ENCODE measurements at regions not wholly inside any gene's neighbourhood (a gene's known extent, or its start where the extent isn't known, plus 50 kb on each side); places are given as distances from the start of the nearest gene placed in this dataset.

DNA sequence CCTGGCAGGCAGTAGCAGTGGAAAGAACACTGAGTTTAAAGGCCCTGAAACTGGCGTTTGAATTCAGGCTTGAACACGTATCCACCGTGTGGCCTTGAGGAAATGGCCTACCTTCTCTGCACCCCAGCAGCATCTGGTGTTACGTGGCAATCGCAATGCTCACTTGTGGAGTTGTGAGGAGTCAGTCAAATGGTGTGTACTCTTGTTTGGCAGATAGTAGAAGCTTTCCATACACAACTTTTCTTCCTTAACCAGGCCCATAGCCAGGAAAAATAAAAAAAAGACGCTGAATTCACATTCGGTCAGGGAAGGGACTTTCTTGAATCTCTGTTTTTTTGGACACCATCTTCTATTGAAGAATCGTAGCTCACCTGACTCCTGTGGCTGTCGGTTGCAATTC, 1101.5 kb upstream of the KLHL29 start:
- ChIA-PET POLR2A (no interaction called here), CTCF (no interaction called here)
- ATAC-seq (no peak), FAIRE-seq (no peak), DNase-seq (ENCODE audit: low read depth in 1 of 2, low spot score in 1 of 2) (no peak)
- Histone ChIP-seq H3K4me2 (no peak overlapping the region), H3K4me1 (no peaks in the 10 kb centered on the region), H3K27ac (no peak overlapping the region), H3K9me3 (no peaks in the 10 kb centered on the region), H3K4me3 (no peak overlapping the region)
- 7% methylated on average over 9 of the region's 9 CpGs for WGBS (ENCODE audit: missing lambda C conversion rate)
- TF ChIP-seq, protein P1, sequence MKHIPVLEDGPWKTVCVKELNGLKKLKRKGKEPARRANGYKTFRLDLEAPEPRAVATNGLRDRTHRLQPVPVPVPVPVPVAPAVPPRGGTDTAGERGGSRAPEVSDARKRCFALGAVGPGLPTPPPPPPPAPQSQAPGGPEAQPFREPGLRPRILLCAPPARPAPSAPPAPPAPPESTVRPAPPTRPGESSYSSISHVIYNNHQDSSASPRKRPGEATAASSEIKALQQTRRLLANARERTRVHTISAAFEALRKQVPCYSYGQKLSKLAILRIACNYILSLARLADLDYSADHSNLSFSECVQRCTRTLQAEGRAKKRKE (CRISPR knock-in tag; IDR thresholded peaks at IDR 0.05; ENCODE audit: low read depth), result no peak
- TF ChIP-seq RNF2 (IDR thresholded peaks at IDR 0.05; ENCODE audit: borderline replicate concordance, low read depth), result no peak
- no peak for TF ChIP-seq CBX8 (IDR thresholded peaks at IDR 0.05)
- no peak for TF ChIP-seq JUNB (IDR thresholded peaks at IDR 0.05)
- no peak for TF ChIP-seq MYC (IDR thresholded peaks at IDR 0.05; ENCODE audit: borderline replicate concordance, low read length)
- TF ChIP-seq KDM1A (IDR thresholded peaks at IDR 0.05; ENCODE audit: low read depth), result no peak
- no peak for TF ChIP-seq ZNF302 (CRISPR knock-in tag; IDR thresholded peaks at IDR 0.05)
- TF ChIP-seq HDAC2 (IDR thresholded peaks at IDR 0.05), result no peak
- no peak for TF ChIP-seq HEYL (CRISPR knock-in tag; IDR thresholded peaks at IDR 0.05)
- TF ChIP-seq NFE2L2 (conservative IDR thresholded peaks at IDR 0.05; ENCODE audit: low read length), result no peak
- no peak for TF ChIP-seq HOXB13 (CRISPR knock-in tag; IDR thresholded peaks at IDR 0.05; ENCODE audit: low read depth)
- TF ChIP-seq, protein P2, sequence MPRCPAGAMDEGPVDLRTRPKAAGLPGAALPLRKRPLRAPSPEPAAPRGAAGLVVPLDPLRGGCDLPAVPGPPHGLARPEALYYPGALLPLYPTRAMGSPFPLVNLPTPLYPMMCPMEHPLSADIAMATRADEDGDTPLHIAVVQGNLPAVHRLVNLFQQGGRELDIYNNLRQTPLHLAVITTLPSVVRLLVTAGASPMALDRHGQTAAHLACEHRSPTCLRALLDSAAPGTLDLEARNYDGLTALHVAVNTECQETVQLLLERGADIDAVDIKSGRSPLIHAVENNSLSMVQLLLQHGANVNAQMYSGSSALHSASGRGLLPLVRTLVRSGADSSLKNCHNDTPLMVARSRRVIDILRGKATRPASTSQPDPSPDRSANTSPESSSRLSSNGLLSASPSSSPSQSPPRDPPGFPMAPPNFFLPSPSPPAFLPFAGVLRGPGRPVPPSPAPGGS (IDR thresholded peaks at IDR 0.05), result no peak
- no peak for TF ChIP-seq ZC3H11A (IDR thresholded peaks at IDR 0.05)
- no peak for TF ChIP-seq RARB (CRISPR knock-in tag; IDR thresholded peaks at IDR 0.05)
- no peak for TF ChIP-seq CBX2 (IDR thresholded peaks at IDR 0.05; ENCODE audit: borderline replicate concordance, low read depth)
- TF ChIP-seq CHD2 (IDR thresholded peaks at IDR 0.05; ENCODE audit: low read length, partially characterized antibody), result no peak
- TF ChIP-seq, protein P3, sequence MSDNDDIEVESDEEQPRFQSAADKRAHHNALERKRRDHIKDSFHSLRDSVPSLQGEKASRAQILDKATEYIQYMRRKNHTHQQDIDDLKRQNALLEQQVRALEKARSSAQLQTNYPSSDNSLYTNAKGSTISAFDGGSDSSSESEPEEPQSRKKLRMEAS (IDR thresholded peaks at IDR 0.05), result no peak
- TF ChIP-seq KDM5A (IDR thresholded peaks at IDR 0.05), result no peak
- TF ChIP-seq FOSL2 (IDR thresholded peaks at IDR 0.05), result no peak
- TF ChIP-seq FOSL2 (CRISPR knock-in tag; IDR thresholded peaks at IDR 0.05), result no peak
- TF ChIP-seq, protein P4, sequence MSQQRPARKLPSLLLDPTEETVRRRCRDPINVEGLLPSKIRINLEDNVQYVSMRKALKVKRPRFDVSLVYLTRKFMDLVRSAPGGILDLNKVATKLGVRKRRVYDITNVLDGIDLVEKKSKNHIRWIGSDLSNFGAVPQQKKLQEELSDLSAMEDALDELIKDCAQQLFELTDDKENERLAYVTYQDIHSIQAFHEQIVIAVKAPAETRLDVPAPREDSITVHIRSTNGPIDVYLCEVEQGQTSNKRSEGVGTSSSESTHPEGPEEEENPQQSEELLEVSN (IDR thresholded peaks at IDR 0.05; ENCODE audit: borderline replicate concordance, low read depth), result no peak

DNA sequence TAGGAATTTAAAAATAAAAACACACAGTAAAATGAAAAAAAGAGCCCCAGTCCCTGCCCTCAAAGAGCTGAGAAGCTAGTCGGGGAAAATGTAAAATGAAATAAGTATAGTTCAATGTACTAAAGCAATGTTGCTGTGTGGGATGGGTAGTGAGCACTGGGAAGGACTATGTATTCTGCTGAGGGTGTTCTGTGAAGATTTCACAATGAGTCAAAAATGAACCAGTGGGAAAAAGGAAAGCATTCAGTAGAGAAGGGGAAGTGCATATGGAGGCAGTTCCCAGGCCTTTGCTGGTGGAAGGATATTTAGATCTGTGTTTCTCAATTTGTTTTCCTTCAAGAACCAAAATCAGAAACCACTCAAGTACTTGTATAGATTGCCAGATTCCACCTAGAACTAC, 1094.7 kb upstream of the KLHL29 start:
- POLR2A ChIA-PET, result no interaction called here
- CTCF ChIA-PET, result no interaction called here
- H3K4me1 ChIP-seq, result no peaks in the 10 kb centered on the region
- no peak overlapping the region for H3K27ac ChIP-seq
- ATAC-seq (no peak), DNase-seq (ENCODE audit: low read depth in 1 of 2, low spot score in 1 of 2) (no peak), FAIRE-seq (no peak)
- no peak overlapping the region for H3K4me3 ChIP-seq
- H3K9me3 ChIP-seq, result no peaks in the 10 kb centered on the region
- TF ChIP-seq, protein P5, sequence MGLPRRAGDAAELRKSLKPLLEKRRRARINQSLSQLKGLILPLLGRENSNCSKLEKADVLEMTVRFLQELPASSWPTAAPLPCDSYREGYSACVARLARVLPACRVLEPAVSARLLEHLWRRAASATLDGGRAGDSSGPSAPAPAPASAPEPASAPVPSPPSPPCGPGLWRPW (IDR thresholded peaks at IDR 0.05), result no peak
- no peak for TF ChIP-seq EHMT2 (IDR thresholded peaks at IDR 0.05; ENCODE audit: low read depth)
- TF ChIP-seq, protein P6, sequence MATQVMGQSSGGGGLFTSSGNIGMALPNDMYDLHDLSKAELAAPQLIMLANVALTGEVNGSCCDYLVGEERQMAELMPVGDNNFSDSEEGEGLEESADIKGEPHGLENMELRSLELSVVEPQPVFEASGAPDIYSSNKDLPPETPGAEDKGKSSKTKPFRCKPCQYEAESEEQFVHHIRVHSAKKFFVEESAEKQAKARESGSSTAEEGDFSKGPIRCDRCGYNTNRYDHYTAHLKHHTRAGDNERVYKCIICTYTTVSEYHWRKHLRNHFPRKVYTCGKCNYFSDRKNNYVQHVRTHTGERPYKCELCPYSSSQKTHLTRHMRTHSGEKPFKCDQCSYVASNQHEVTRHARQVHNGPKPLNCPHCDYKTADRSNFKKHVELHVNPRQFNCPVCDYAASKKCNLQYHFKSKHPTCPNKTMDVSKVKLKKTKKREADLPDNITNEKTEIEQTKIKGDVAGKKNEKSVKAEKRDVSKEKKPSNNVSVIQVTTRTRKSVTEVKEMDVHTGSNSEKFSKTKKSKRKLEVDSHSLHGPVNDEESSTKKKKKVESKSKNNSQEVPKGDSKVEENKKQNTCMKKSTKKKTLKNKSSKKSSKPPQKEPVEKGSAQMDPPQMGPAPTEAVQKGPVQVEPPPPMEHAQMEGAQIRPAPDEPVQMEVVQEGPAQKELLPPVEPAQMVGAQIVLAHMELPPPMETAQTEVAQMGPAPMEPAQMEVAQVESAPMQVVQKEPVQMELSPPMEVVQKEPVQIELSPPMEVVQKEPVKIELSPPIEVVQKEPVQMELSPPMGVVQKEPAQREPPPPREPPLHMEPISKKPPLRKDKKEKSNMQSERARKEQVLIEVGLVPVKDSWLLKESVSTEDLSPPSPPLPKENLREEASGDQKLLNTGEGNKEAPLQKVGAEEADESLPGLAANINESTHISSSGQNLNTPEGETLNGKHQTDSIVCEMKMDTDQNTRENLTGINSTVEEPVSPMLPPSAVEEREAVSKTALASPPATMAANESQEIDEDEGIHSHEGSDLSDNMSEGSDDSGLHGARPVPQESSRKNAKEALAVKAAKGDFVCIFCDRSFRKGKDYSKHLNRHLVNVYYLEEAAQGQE (IDR thresholded peaks at IDR 0.05), result no peak
- TF ChIP-seq EHF (CRISPR knock-in tag; IDR thresholded peaks at IDR 0.05), result no peak
- no peak for TF ChIP-seq HOXA7 (CRISPR knock-in tag; IDR thresholded peaks at IDR 0.05)
- no peak for TF ChIP-seq BHLHE40 (IDR thresholded peaks at IDR 0.05; ENCODE audit: low read depth, low read length)
- TF ChIP-seq ZSCAN20 (CRISPR knock-in tag; IDR thresholded peaks at IDR 0.05), result no peak
- no peak for TF ChIP-seq POLR2AphosphoS2 (conservative IDR thresholded peaks at IDR 0.05; ENCODE audit: low read length)
- no peak for TF ChIP-seq CBX2 (IDR thresholded peaks at IDR 0.05; ENCODE audit: borderline replicate concordance, low read depth)
- TF ChIP-seq RAD21 (conservative IDR thresholded peaks at IDR 0.05 in 1 of 2, IDR thresholded peaks at IDR 0.05 in 1 of 2), result no peak
- no peak for TF ChIP-seq CBX8 (IDR thresholded peaks at IDR 0.05)
- no peak for TF ChIP-seq KDM5A (IDR thresholded peaks at IDR 0.05)
- TF ChIP-seq, protein P3 (IDR thresholded peaks at IDR 0.05), result no peak
- TF ChIP-seq HDAC2 (IDR thresholded peaks at IDR 0.05), result no peak
- no peak for TF ChIP-seq POLR2A (IDR thresholded peaks at IDR 0.05; ENCODE audit: low read length)
- TF ChIP-seq JUN (IDR thresholded peaks at IDR 0.05), result no peak
- no peak for TF ChIP-seq FOXS1 (CRISPR knock-in tag; IDR thresholded peaks at IDR 0.05)
- TF ChIP-seq CHD4 (IDR thresholded peaks at IDR 0.05; ENCODE audit: borderline replicate concordance), result no peak
- no peak for TF ChIP-seq FOSB (CRISPR knock-in tag; IDR thresholded peaks at IDR 0.05)
- no peak for TF ChIP-seq NFE2L2 (conservative IDR thresholded peaks at IDR 0.05; ENCODE audit: low read length)
- no peak overlapping the region for H3K4me2 ChIP-seq
- WGBS (ENCODE audit: missing lambda C conversion rate), result 3% methylated on average over 1 of the region's 1 CpG
